DMS 273 (cell line): ENCODE measurements at regions not wholly inside any gene's neighbourhood (a gene's known extent, or its start where the extent isn't known, plus 50 kb on each side); places are given as distances from the start of the nearest gene placed in this dataset.

Experiments used
- DNase-seq: peaks from one replicate; lab custom pipeline; 2025; ENCODE audit not compliant: unreplicated experiment; lab: John Stamatoyannopoulos, UW

DNA sequence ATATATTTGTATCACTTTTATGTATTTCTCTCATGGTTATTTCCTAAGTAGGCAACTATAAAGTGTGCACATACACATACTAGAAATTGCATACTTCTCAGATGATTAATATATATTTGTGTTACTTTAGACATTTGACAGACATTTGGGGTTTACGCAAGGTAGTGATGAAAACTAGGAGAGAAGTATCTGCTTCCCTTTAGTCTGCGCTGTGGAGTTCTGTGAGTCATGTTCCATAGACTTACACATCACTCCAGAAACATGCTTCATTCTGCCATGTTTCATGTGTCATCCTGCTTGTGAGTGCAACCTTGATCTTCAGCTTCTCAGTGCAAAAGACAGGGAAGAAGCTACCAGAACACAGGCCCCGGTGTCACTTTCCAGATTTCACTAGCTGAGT, 200.7 kb upstream of the BMP2 start:
- DNase-seq: no peak

- DNase-seq: no peak
Observed at GRCh38 chr20:6562111-6562510, 205.4 kb upstream of the BMP2 start.

DNA sequence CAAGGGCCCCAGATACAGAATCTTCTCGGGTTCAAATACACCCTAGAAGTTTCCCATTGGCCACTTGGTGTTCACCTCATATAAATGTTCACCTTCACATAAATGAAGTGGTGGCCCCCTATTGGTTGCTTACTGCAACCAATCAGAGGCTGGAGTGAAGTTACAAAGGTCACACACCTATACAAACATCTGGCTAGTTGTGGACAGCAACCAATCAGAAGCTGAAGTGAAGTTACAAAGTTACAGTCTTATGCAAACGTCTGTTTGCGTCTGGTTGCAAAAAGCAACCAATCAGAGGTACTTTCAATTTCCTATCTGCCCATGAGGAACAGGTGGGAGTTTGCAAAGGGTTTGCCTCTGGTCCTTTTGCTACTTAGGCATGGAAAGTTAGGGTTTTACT, 206.5 kb upstream of the BMP2 start:
- no peak for DNase-seq

DNA sequence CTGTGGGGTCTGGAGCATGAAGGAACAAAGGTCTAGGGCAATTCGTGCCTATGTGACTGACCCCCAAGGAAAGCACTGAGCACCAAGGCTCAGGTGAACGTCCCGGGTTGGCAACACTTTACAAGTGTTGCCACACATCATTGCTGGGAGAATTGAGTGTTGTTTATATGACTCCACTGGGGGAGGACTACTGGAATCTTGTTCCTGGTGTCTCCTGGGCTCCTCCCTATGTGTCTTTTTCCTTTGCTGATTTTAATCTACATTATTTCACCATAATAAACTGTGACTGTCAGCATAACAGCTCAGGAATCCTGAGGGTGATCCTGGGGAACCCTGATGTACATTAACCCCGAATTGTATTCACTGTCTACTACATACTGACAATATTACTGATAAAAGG, 207.7 kb upstream of the BMP2 start:
- no peak for DNase-seq

DNA sequence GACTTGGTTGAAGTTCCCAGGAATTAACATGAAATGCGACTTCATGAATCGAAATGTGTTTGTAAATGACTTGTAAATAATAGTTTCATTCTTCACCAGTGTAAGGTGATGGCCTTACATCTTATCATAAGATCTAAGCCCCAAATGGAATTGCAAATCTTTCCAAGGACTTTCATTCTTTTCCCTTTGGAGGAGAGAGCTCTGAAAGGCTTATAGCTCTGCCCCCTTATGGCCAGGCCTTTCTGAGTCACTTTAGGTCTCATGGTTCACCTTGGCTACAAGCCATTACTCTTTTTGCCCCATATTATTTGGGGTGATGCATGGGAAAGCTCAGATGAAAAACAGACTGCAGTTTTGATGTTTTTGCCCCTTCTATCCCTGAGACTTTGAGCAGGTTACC, 209.1 kb upstream of the BMP2 start:
- DNase-seq: no peak

GRCh38 chr20:6533761-6534479, 233.6 kb upstream of the BMP2 start:
- DNase-seq: no peak

GRCh38 chr20:6533351-6533750, 234.1 kb upstream of the BMP2 start:
- DNase-seq: no peak

DNA sequence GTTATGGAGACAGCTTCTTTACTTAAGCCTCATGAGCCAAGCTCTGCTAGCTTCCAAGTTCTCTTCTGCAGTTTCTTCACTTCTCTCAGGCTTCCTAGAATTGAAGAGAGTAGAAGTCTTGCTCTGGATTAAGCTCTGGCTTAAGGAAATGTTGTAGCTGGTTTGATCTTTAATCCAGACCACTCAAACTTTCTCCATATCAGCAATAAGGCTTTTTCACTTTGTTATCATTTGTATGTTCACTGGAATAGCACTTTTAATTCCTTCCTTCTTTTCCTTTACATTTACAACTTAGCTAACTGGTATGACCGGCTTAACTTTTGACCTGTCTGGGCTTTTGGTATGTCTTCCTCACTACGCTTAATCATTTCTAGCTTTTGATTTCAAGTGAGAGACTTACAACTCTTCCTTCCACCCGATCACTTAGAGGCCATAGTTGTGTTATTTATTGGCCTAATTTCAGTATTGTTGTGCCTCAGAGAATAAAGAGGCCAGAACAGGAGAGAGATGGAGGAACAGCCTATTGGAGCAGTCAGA, 236.6 kb upstream of the BMP2 start:
- no peak for DNase-seq

- DNase-seq: no peak
Observed at GRCh38 chr20:6530254-6530653, 237.2 kb upstream of the BMP2 start.

DNA sequence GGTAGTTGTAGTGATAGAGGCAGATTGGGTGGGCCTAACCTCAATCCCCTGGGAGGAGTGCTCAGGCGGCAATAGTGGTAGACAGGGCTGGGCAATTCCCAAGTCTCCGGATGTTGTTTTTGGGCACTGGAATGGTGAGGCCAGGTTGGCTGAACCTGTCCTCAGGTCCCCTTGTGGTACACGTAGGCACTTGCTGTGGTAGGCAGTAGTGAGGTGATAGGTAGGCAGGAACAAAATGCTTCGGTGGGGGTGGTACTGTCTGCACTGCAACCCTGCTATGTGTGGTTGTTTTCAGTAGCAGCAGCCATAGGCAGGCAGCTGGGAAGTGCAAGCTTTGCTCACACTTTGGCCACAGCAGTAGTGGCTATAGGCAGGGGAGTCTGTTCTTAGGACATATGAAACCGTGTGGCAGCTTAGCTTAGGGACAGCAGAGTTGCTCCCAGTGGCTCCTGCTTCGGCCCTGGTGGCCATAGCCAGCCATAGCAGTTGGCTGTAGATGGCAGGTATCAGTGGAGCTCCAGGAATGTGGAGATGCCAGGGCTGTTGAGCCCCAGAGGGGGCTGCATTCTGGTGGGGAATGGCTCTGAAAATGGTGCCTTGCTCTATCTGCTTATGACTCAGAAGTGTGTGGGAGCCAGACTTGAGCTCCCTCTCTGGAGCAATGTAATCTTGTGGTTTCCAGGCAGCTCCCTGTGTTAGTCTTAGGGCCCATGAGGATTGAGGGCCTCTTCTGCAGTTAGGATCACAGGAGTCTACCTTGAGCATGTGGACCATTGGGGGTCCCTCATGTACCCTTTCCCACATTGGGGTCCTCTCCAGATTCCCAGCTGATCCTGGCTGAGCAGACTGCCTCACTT, 241.8 kb upstream of the BMP2 start:
- no peak for DNase-seq

DNA sequence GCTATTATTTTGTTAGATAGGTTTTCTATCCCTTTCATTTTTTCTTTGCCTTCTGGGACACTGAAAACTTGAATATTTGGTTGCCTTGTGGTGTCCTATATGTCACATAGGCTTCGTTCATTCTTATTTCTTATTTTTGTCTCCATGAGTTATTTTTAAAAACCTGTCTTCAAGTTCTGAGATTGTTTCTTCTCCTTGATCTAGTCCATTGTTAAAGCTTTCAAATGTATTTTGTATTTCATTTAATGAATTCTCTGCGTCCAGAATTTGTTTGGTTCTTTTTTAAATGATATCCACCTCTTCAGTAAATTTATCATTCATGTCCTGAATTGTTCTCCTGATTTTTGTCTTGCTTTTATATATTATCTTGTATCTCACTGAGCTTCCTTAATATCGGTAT, 243.2 kb upstream of the BMP2 start:
- DNase-seq: no peak

GRCh38 chr20:6519556-6519955, 247.9 kb upstream of the BMP2 start:
- DNase-seq: no peak

- no peak for DNase-seq
Observed at GRCh38 chr20:6515261-6515660, 252.2 kb upstream of the BMP2 start.

GRCh38 chr20:6513599-6513998, 253.9 kb upstream of the BMP2 start:
- no peak for DNase-seq

DNA sequence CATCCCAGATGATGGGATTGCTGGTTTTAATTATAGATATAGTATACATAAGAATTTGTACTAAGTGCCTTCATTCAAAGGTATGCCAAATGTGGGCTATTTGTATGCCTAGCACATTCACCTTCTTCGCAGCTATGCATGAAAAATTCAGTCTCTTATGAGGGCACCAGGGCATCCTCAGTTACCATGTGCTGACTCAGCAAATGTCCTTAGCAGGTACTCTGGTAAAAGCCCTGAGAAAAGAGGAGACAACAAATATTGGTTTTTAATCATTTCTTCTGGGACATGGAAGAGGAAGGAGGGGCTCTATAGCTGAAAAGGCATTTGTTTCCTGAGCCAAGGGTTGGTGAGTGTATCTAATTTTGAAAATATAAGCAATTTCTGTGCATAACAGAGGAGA, 258.1 kb upstream of the BMP2 start:
- DNase-seq: no peak

DNA sequence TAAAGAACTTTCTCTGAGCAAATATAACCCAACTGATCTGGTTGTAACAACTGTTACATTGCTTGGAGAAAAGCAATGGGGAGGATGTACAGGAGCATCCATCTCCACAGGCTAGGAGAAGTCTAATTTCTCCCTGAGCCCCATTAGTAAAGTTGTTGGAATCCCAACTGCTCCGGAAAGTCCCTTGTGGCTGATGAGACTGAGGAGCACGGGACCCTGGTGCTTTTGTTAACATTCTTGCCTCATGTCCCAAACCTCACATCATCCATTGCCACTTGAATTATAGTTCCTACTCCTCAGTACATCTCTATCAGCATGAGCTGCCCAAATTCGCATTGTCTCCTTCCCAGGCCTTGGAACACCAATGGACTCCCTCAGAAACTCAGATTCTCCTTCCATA, 260.6 kb upstream of the BMP2 start:
- no peak for DNase-seq

DNA sequence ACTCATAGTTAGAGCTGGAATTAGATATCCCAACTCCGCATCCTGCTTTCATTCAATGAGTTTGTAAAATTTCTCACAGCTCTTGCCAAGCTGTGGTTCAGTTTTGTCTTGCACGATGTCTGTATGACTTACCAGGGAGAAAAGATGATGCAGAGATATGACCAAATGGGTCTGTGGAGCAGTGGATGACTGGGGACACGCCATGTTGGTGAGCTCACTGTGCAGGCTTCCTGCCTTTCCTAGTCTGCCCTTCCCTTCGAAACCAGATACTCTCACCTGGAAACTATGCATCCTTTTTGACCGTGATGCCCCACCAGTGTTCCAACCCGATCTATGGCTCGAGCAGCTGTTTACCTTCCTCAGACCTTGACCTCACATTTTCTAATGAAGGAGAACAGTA, 262.7 kb upstream of the BMP2 start:
- DNase-seq: no peak

GRCh38 chr20:6504179-6504578, 263.3 kb upstream of the BMP2 start:
- DNase-seq: no peak

- DNase-seq: no peak
Observed at GRCh38 chr20:6502999-6503398, 264.5 kb upstream of the BMP2 start.

DNA sequence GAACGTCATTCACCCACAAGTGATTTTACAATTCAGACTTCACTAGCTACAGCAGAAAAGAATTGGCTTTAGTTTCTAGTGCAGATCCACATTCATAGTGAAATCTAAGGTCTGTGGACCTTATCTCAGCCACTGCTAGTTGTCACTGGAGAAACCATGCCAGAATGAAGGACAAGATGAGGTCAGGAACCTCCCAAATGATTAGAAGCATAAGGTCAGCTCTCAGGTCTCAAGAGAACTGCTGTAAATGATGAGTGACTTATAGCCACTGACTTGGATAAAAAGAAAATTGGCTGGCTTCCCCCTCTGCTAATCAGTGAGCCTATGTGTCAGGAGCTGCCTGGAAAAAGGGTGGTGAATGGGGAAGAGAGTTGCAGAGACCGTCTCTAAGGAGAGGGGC, 265.3 kb upstream of the BMP2 start:
- DNase-seq: no peak

DNA sequence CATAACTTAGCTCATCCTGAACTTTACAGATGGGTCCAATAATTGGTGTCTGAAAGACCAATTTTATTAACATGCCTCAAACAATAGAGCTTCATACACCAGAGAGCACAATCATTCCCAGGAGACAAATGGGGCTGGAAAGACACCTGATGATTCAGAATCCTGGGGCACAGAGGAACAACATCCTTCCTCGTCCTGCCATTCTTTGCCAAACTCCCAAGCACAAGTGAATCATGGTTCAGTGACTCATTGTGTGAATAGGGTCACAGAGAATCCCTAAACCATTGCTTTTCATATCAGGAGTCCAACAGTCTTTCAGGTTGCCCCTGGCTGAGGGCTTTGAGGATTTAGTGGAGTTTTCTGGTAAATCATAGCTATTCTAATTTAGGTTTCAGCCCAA, 266.4 kb upstream of the BMP2 start:
- no peak for DNase-seq

GRCh38 chr20:6499566-6499965, 267.9 kb upstream of the BMP2 start:
- DNase-seq: no peak
